GM13977 (cell line): ENCODE measurements at regions not wholly inside any gene's neighbourhood (a gene's known extent, or its start where the extent isn't known, plus 50 kb on each side); places are given as distances from the start of the nearest gene placed in this dataset.

ENCODE experiments used
- DNase-seq: peaks from one replicate; pipeline ENCODE4 v3.0.0; 2012; ENCODE audit warnings: low spot score
- CTCF ChIP-seq: IDR thresholded peaks from 2 replicates; pipeline ENCODE4 v1.5.1; 2012; ENCODE audit warnings: mild to moderate bottlenecking, control low read depth; ENCODE audit not compliant: insufficient read depth; ENCODE audit errors: extremely low read depth, missing control alignments
- in situ Hi-C: fragments of 300-500 bp; cut with MboI; formaldehyde crosslinking; loops from one replicate; pipeline ENCODE4 v1.12.0; 2022; ENCODE audit warnings: low sequenced_read_pairs, low pct_unique_long_range_greater_than_20kb, mixed read lengths, inconsistent platforms; ENCODE audit not compliant: unreplicated experiment

- in situ Hi-C loops, result no loop called here
- DNase-seq, result no peak
- no peak for TF ChIP-seq CTCF
These were observed 188.1 kb upstream of the BCOR start for GRCh38 chrX:40285876-40286275.

- in situ Hi-C loops, result no loop called here
- no peak for TF ChIP-seq CTCF
- no peak for DNase-seq
These were observed 187.1 kb upstream of the BCOR start for GRCh38 chrX:40284852-40285251.

- TF ChIP-seq CTCF, result no peak
- in situ Hi-C loops, result no loop called here
- DNase-seq, result no peak
These were observed 186.2 kb upstream of the BCOR start for GRCh38 chrX:40283981-40284380.

- TF ChIP-seq CTCF, result no peak
- in situ Hi-C loops, result no loop called here
- DNase-seq, result no peak
These were observed 185.3 kb upstream of the BCOR start for GRCh38 chrX:40282946-40283660.

GRCh38 chrX:40282348-40282747 lies 184.6 kb upstream of the BCOR start:
- no peak for TF ChIP-seq CTCF
- no peak for DNase-seq
- in situ Hi-C loops, result no loop called here

GRCh38 chrX:40281336-40282005 lies 183.7 kb upstream of the BCOR start:
- TF ChIP-seq CTCF, result no peak
- in situ Hi-C loops, result no loop called here
- DNase-seq, result no peak

- in situ Hi-C loops, result no loop called here
- no peak for TF ChIP-seq CTCF
- DNase-seq, result no peak
These were observed 182.0 kb upstream of the BCOR start for GRCh38 chrX:40279762-40280161.
